Right renal pelvis (tissue), 4 donors: ENCODE measurements at regions not wholly inside any gene's neighbourhood (a gene's known extent, or its start where the extent isn't known, plus 50 kb on each side); places are given as distances from the start of the nearest gene placed in this dataset.
"Not testable (repeated sequence)": the region's sequence is repeated elsewhere in the genome, so short reads cannot be mapped to it uniquely, and the experiment has no call there.

Experiments used
- DNase-seq, 4 donors: peaks; one replicate each; pipeline ENCODE4 v3.0.0-alpha.2; 2013; ENCODE audit warnings: low read depth in 4 of 4, low spot score in 3 of 4, missing footprints in 1 of 4

DNA sequence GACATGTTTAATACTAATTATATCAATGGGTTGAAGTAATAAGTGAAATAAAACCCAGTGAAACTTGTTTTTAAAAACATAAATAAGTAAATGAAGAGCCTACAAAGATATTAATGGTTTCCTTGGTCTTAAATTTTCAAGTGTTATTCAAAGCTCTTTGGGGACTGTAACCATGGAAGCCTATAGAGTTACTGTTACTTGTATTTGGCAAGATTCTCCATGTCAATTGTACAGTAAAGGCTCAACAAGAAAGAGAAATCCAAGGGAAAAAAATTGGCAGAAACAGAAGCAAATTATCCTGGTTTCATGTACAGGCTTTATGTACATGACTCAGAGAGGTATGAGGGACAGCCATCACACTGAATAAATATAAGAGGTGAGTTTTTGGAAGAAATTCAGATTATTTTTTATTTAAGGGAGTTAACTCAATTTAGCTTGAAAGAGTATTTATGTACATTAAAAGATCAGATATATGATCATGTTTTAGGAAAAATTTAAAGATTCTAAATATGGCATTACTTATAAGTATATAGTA, 151.1 kb upstream of the HMGA2 start:
- no peak for DNase-seq

- no peak for DNase-seq
Observed at GRCh38 chr12:65673732-65674131, 150.6 kb upstream of the HMGA2 start.

DNA sequence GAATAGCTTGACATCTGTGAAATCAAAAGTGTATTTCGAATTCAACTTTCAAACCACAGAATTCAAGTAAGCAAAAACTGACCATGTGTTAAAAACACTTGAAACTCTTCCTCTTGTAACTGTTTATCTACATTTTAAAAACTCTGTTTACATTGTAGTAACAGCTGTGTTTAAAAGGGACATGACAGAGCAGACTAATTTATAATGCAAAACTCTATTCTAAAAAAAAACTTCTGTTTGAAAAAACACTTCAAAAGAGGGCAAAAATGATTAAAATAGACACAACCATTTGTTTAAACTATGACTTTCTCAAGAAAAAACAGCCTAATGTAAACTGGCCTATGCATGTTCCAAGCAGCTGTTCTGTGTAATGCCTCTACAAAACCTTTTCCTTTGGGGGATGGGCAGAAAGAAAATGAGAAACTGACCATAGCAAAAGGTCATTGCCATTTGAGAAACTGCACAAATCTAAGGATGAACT, 149.1 kb upstream of the HMGA2 start:
- DNase-seq, result peak in 2 of 4 donors; percentile 38 to 44

DNA sequence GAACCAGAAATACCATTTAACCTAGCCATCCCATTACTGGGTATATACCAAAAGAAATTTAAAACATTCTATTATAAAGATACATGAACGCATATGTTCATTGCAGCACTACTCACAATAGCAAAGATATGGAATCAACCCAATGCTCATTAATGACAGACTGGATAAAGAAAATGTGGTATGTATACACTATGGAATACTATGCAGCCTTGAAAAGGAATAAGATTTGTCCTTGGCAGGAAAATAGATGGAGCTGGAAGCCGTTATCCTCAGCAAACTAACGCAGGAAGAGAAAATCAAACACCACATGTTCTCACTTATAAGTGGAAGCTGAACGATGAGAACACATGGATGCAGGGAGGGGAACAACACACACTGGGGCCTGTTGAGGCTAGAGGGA, 146.1 kb upstream of the HMGA2 start:
- DNase-seq, result not testable (repeated sequence)

DNA sequence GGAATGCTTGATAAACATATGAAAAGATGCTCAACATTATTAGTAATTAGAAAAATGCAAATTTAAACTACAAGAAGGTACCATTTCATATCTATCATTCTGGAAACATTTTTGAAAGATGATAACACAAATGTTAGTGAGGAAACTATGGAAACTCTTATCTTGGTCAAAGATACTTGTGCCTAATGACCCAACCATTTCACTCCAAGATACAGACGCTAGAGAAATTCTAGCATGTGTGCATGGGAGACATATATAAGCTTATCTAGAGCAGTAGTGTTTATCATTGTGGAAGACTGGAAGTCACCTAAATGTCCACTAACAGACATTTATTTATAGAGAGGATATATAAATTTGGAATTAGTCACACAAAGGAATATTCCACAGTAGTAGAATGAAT, 143.1 kb upstream of the HMGA2 start:
- DNase-seq, result no peak

GRCh38 chr12:65682112-65682511, 142.2 kb upstream of the HMGA2 start:
- DNase-seq, result no peak

- DNase-seq, result no peak
Observed at GRCh38 chr12:65684906-65685305, 139.4 kb upstream of the HMGA2 start.

- no peak for DNase-seq
Observed at GRCh38 chr12:65685514-65685913, 138.8 kb upstream of the HMGA2 start.

DNA sequence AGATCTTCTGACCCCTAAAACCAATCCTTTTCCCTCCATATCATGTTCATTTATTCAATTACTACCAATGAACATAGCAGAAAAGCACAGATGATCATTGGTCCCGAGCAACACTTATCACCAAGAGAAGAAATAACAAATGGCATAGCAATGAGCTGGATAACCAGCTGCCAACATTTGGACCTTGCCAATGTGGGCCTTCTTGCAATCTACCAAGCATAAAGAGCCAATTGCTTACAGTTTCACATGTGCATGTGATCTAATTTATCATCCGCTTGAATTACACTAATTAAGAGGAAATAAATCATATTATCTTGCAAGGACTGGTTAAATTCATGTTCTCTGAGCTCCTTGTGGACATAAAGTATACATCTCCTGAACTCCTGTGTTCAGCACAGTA, 134.8 kb upstream of the HMGA2 start:
- DNase-seq, result no peak

GRCh38 chr12:65690477-65690876, 133.8 kb upstream of the HMGA2 start:
- no peak for DNase-seq

DNA sequence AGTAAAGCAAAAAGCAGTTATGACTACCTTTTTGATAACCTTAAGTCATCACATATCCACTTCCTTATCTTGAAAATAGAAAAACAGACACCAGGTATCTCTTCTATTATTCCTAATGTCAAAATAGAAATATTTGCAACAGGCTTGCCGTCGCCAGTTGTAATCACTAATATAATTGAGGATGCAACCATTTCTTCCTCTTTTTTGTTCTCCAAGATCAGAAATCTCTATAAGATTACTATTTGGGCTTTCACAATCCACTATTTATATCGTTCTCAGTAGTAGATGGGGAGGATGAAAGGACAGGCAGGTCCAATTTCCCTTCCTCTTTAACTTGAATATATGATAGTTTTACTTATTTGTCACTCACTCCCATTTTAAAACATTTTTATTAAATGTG, 130.2 kb upstream of the HMGA2 start:
- DNase-seq, result no peak

DNA sequence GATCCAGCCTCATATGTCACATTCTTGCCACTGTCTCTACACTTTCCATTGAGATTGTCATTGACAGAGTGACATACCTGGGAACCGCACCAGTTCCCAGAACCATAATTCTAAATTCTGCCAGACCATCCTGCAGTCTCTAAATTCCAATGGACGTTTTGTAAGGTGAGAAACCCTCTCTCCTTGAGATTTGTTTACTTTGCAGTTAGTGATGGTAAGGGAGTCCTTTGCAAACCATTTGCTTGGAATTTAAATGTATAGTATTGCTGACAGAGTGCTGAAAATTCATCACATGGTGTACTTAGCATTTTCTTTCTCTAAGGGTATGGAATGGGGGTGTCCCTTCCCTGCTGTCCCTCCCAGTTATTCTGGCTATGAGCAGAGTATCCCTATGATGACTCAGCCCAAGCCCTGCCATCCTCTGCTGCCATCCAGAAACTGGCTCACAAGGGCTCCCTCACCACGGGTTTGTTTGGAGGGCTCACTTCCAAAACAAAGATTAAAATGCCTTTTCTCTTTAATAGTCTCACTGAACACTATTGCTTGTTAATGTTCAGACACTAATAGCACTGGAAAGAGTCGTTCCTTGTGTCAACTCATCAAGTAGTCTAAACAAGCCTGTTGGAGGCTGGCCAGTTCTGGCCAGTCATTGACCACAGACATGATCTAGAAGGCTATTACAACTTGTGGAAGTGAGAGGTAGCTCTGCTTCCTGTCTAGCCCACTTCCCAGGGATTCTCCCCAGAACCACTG, 129.0 kb upstream of the HMGA2 start:
- DNase-seq, result peak in 2 of 4 donors; percentile 38 to 65

DNA sequence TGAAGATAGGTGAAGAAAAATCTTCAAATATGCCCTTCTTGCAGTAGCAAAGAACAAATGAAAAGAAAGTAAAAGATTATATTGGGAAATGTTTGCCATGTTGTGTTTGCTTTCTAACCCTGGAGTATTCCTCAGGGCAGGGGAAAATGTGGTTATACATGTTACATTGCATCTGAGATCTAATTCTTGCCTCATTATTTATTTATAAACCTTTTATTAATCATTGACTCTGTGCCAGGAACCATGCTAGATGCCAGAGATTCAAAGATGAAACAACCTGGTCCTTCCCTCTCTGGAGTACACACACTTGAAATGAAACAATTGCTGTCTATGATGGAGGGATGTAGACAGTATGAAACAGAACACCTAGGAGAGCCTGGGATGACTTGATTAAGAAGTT, 128.1 kb upstream of the HMGA2 start:
- DNase-seq, result no peak

DNA sequence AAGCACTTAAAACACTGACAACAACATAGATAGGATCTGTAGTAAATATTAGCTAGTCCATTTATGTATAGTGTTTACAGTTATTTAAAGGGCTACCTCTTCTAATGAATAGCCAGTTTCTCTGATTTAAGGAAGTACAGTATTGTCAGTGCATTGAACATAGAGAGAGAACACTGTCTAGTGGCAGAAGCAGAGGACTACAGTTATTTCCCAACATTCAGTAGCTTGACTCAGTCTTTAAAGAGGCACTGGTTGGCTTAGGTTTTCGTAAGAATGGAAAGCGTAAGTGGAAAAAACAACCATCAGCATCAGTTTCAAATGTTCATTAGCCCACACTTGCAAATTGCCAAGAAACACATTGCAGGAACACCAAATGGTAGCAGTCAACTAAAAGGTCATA, 125.0 kb upstream of the HMGA2 start:
- DNase-seq, result no peak

DNA sequence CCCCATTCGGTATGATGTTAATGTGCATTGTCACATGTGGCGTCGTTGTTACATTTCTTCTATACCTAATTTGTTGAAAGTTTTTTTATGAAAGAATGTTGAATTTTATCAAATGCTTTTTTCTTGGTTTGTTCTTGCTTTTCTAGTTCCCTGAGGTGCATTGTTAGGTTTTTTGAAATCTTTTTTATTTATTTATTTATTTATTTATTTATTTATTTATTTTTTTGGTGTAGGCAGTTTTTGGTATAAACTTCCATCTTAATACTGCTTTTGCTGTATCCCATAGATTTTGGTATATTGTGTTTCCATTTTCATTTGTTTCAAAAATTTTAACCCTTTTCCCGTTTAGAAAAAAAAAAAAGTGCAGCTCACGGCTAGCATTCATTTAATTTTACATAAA, 121.1 kb upstream of the HMGA2 start:
- no peak for DNase-seq

GRCh38 chr12:65705380-65705876, 118.9 kb upstream of the HMGA2 start:
- DNase-seq, result no peak

DNA sequence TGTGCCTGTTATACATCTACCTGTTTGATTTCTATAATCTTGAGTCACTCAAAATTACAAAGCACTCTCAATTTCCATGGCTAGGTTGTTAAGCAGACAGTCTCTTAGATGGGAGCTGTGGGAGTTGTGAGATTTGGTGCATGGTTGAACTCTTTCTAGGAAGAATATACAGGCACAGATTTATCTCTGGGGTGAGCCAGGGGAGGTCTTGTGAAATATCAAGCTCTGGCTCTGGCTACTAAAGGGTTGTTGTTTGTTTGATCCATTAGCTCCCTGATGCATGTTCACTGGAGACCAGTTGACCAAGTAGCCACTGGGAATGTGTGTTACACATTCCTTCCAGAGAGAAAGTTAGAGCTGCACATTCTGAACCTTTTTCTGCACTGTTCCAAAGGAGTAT, 117.2 kb upstream of the HMGA2 start:
- no peak for DNase-seq

DNA sequence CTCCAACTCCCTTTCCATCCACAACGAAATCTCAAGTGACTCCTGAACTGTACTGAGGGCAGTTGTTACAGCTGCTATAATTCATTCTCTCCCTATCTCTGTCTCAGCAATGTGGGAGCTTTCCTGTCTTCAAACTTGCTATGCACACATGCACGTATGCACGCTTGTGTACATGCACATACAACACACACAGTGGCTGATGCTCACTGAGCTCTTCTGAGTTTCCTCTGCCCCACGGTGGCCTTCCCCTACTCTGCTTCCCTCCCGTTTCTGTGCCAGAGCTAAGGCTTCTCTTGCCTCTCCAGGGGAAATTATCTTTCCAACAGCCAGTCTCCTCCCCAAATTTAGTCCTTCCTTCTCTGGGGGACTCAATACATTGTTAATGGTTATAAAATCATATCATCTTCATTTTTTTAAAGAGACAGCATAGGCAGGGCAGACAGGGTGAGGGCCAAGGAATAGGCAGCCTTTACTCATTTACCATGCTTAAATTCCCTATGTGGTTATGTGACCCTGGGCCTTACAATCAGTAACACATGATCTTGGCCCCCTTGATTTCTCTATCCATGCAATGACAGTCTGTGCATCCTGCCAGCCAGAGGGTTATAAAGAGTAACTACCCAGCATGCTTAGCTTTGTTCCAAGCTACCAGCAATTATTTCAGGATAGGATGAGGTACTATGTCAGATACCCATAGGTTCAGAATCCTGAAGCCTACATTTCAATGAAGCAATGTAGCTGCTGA, 111.9 kb upstream of the HMGA2 start:
- no peak for DNase-seq

GRCh38 chr12:65715961-65716360, 108.3 kb upstream of the HMGA2 start:
- no peak for DNase-seq

GRCh38 chr12:65720136-65721130, 103.8 kb upstream of the HMGA2 start:
- no peak for DNase-seq
